Esophagus muscularis mucosa (tissue), 4 donors: ENCODE measurements at regions not wholly inside any gene's neighbourhood (a gene's known extent, or its start where the extent isn't known, plus 50 kb on each side); places are given as distances from the start of the nearest gene placed in this dataset.

Experiments
- EP300 ChIP-seq: sonication (generic); formaldehyde crosslinking; IDR thresholded peaks from one replicate; pipeline ENCODE4 v1.6.1; 2017; ENCODE audit warnings: antibody characterized with exemption
- POLR2A ChIP-seq: fragments of 450-650 bp; IDR thresholded peaks from one replicate; pipeline ENCODE4 v1.6.1; 2017; ENCODE audit warnings: antibody characterized with exemption, moderate library complexity, mild to moderate bottlenecking, low read depth
- POLR2AphosphoS5 ChIP-seq, 2 donors: sonication (generic); formaldehyde crosslinking; IDR thresholded peaks; one replicate each; pipeline ENCODE4 v1.6.1; 2017; ENCODE audit warnings: antibody characterized with exemption in 2 of 2
- TF ChIP-seq, protein P1 (sequence below), 3 experiments: fragments of 200-600 bp in 2 of 3; fragments of 450-650 bp in 1 of 3; sonication (generic) in 2 of 3; IDR thresholded peaks; one replicate each; pipeline ENCODE4 v1.5.1; 2017 to 2019; ENCODE audit warnings: antibody characterized with exemption in 3 of 3, mild to moderate bottlenecking in 2 of 3, moderate library complexity in 1 of 3

DNA sequence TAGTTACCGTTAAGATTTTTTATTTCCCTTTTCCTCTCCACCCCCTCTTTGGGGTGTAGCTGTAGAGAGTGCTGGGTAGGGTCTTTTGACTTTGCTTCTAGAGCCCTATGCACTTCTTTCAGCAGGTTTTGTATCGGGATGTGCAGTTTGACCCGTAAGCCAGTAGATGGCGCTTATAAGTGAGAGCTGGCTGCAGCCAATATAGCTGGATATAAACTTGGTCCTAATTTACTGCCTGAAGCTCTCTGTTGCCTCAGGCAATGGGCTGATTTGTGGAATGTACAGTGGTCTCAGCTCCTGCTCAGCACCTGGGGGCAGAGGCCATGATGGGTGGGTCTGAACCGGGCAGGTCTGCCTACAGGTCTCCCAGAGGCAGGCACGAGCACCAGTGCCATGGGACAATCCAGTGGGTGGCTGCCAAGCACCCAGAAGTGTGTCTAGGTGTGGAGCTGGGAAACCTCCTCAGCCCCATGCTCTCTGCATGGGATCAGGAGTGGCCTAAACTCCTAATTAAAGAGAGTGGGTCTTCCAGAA is 146.5 kb downstream of the SPANXN1 start:
- TF ChIP-seq, protein P1, sequence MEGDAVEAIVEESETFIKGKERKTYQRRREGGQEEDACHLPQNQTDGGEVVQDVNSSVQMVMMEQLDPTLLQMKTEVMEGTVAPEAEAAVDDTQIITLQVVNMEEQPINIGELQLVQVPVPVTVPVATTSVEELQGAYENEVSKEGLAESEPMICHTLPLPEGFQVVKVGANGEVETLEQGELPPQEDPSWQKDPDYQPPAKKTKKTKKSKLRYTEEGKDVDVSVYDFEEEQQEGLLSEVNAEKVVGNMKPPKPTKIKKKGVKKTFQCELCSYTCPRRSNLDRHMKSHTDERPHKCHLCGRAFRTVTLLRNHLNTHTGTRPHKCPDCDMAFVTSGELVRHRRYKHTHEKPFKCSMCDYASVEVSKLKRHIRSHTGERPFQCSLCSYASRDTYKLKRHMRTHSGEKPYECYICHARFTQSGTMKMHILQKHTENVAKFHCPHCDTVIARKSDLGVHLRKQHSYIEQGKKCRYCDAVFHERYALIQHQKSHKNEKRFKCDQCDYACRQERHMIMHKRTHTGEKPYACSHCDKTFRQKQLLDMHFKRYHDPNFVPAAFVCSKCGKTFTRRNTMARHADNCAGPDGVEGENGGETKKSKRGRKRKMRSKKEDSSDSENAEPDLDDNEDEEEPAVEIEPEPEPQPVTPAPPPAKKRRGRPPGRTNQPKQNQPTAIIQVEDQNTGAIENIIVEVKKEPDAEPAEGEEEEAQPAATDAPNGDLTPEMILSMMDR (IDR thresholded peaks at IDR 0.05) = no peak
- TF ChIP-seq POLR2AphosphoS5 (IDR thresholded peaks at IDR 0.05) (no peak), POLR2A (no peak), EP300 (no peak)
